ENCODE measurements at regions not wholly inside any gene's neighbourhood (a gene's known extent, or its start where the extent isn't known, plus 50 kb on each side); places are given as distances from the start of the nearest gene placed in this dataset.

DNA sequence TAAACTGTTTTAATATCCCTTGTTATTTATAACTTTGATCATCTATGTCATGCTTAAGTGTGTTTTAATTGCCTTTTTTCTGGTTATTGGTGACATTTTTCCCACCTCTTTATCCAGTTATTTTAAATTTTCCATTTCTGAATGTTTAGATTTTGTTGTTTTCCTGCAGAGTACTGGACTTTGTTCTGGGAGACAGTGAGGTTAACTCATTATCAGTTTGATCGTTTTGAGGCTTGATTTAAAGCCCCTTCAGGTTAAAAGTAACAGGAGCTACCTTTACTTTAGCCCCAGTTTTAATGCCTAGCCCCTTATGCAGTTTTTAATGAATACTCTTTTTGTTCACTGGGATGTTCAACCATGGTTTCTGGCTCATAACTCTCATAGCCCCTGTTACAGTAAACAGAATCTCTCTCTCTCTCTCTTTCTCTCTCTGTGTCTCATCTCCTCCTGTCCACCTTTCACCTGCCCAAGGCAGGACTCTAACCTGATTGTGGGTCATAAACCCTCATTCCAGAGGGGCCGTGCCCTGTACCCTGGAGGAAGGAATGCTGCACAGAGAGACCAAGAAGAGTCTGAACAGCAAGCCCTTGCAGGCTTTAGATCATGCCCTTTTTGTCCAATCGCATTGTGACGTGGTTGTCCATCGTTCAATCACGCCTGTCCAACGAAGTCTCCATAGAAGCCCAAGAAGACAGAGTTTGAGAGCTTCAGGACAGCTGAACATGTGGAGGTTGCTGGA is 91.8 kb upstream of the WDR72 start:
- DNase-seq, result no peak
- Histone ChIP-seq H3K4me1 (no peaks in the 10 kb centered on the region), H3K27ac (no peak overlapping the region), H3K4me3 (no peak overlapping the region), H3K27me3 (no peaks in the 10 kb centered on the region), H3K9me3 (no peaks in the 10 kb centered on the region), H3K36me3 (ENCODE audit: low read depth, missing control alignments) (no peaks in the 10 kb centered on the region)
- TF ChIP-seq, protein P1, sequence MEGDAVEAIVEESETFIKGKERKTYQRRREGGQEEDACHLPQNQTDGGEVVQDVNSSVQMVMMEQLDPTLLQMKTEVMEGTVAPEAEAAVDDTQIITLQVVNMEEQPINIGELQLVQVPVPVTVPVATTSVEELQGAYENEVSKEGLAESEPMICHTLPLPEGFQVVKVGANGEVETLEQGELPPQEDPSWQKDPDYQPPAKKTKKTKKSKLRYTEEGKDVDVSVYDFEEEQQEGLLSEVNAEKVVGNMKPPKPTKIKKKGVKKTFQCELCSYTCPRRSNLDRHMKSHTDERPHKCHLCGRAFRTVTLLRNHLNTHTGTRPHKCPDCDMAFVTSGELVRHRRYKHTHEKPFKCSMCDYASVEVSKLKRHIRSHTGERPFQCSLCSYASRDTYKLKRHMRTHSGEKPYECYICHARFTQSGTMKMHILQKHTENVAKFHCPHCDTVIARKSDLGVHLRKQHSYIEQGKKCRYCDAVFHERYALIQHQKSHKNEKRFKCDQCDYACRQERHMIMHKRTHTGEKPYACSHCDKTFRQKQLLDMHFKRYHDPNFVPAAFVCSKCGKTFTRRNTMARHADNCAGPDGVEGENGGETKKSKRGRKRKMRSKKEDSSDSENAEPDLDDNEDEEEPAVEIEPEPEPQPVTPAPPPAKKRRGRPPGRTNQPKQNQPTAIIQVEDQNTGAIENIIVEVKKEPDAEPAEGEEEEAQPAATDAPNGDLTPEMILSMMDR (IDR thresholded peaks at IDR 0.05), result no peak
- no peak for TF ChIP-seq POLR2A (IDR thresholded peaks at IDR 0.05)
- intact Hi-C loops (cut with DNase I; ENCODE audit: low total_unique reads), result no loop called here
- 77 to 79% methylated on average over 7 of the region's 7 CpGs for WGBS, 2 donors

GRCh38 chr15:53847745-53848144 is 88.3 kb upstream of the WDR72 start:
- intact Hi-C loops (cut with DNase I; ENCODE audit: low total_unique reads), result no loop called here
- no peak overlapping the region for H3K4me3 ChIP-seq
- no peaks in the 10 kb centered on the region for H3K9me3 ChIP-seq
- WGBS, 2 donors, result 96 to 100% methylated on average over 2 of the region's 2 CpGs
- no peaks in the 10 kb centered on the region for H3K4me1 ChIP-seq
- DNase-seq, result no peak
- no peaks in the 10 kb centered on the region for H3K36me3 ChIP-seq (ENCODE audit: low read depth, missing control alignments)
- no peak overlapping the region for H3K27ac ChIP-seq
- TF ChIP-seq POLR2A (IDR thresholded peaks at IDR 0.05), result no peak
- TF ChIP-seq, protein P1 (IDR thresholded peaks at IDR 0.05), result no peak
- H3K27me3 ChIP-seq, result no peaks in the 10 kb centered on the region

GRCh38 chr15:53844634-53845033 is 85.2 kb upstream of the WDR72 start:
- 73 to 87% methylated on average over 2 of the region's 2 CpGs for WGBS, 2 donors
- no peak for DNase-seq
- Histone ChIP-seq H3K27ac (no peak overlapping the region), H3K36me3 (ENCODE audit: low read depth, missing control alignments) (no peaks in the 10 kb centered on the region), H3K9me3 (no peaks in the 10 kb centered on the region), H3K4me3 (no peak overlapping the region), H3K4me1 (no peaks in the 10 kb centered on the region), H3K27me3 (no peaks in the 10 kb centered on the region)
- intact Hi-C loops (cut with DNase I; ENCODE audit: low total_unique reads), result no loop called here
- TF ChIP-seq POLR2A (IDR thresholded peaks at IDR 0.05), result no peak
- TF ChIP-seq, protein P1 (IDR thresholded peaks at IDR 0.05), result no peak

- intact Hi-C loops (cut with DNase I; ENCODE audit: low total_unique reads), result no loop called here
- no peak for DNase-seq
- 67 to 74% methylated on average over 3 of the region's 3 CpGs for WGBS, 2 donors
Observed at GRCh38 chr15:53843869-53844569, 84.6 kb upstream of the WDR72 start.

More at GRCh38 chr15:53843869-53844569, 84.6 kb upstream of the WDR72 start:
- Histone ChIP-seq H3K4me1 (no peaks in the 10 kb centered on the region), H3K4me3 (no peak overlapping the region), H3K27me3 (no peaks in the 10 kb centered on the region), H3K27ac (no peak overlapping the region), H3K36me3 (ENCODE audit: low read depth, missing control alignments) (no peaks in the 10 kb centered on the region), H3K9me3 (no peaks in the 10 kb centered on the region)
- TF ChIP-seq POLR2A (IDR thresholded peaks at IDR 0.05), result no peak
- TF ChIP-seq, protein P1 (IDR thresholded peaks at IDR 0.05), result no peak

All from testis (tissue), 2 donors.